ENCODE measurements at regions not wholly inside any gene's neighbourhood (a gene's known extent, or its start where the extent isn't known, plus 50 kb on each side); places are given as distances from the start of the nearest gene placed in this dataset.

GRCh38 chr20:25140968-25141367 lies 54.5 kb upstream of the ENTPD6 start:
- TF ChIP-seq POLR2A (IDR thresholded peaks at IDR 0.05), result no peak
- TF ChIP-seq, protein P1, sequence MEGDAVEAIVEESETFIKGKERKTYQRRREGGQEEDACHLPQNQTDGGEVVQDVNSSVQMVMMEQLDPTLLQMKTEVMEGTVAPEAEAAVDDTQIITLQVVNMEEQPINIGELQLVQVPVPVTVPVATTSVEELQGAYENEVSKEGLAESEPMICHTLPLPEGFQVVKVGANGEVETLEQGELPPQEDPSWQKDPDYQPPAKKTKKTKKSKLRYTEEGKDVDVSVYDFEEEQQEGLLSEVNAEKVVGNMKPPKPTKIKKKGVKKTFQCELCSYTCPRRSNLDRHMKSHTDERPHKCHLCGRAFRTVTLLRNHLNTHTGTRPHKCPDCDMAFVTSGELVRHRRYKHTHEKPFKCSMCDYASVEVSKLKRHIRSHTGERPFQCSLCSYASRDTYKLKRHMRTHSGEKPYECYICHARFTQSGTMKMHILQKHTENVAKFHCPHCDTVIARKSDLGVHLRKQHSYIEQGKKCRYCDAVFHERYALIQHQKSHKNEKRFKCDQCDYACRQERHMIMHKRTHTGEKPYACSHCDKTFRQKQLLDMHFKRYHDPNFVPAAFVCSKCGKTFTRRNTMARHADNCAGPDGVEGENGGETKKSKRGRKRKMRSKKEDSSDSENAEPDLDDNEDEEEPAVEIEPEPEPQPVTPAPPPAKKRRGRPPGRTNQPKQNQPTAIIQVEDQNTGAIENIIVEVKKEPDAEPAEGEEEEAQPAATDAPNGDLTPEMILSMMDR (IDR thresholded peaks at IDR 0.05), result no peak
